HG03175 (cell line): ENCODE measurements at regions not wholly inside any gene's neighbourhood (a gene's known extent, or its start where the extent isn't known, plus 50 kb on each side); places are given as distances from the start of the nearest gene placed in this dataset.
"Not testable (repeated sequence)": the region's sequence is repeated elsewhere in the genome, so short reads cannot be mapped to it uniquely, and the experiment has no call there.

Experiments
- ATAC-seq: cut with Tn5 transposase; IDR thresholded peaks from one replicate; pipeline ENCODE4 v1.9.1; 2021; ENCODE audit warnings: mild to moderate bottlenecking, moderate library complexity; ENCODE audit not compliant: unreplicated experiment

- ATAC-seq, result no peak
These were observed 54.7 kb upstream of the SLC1A4 start for GRCh38 chr2:64934530-64934929.

- no peak for ATAC-seq
These were observed 52.4 kb upstream of the SLC1A4 start for GRCh38 chr2:64936809-64937208.

- ATAC-seq, result not testable (repeated sequence)
These were observed 51.9 kb upstream of the SLC1A4 start for GRCh38 chr2:64937314-64937686.

- ATAC-seq, result peak; percentile 67
These were observed 51.3 kb upstream of the SLC1A4 start for GRCh38 chr2:64937687-64938491.

GRCh38 chr2:64938607-64939285 lies 50.5 kb upstream of the SLC1A4 start:
- ATAC-seq, result no peak

DNA sequence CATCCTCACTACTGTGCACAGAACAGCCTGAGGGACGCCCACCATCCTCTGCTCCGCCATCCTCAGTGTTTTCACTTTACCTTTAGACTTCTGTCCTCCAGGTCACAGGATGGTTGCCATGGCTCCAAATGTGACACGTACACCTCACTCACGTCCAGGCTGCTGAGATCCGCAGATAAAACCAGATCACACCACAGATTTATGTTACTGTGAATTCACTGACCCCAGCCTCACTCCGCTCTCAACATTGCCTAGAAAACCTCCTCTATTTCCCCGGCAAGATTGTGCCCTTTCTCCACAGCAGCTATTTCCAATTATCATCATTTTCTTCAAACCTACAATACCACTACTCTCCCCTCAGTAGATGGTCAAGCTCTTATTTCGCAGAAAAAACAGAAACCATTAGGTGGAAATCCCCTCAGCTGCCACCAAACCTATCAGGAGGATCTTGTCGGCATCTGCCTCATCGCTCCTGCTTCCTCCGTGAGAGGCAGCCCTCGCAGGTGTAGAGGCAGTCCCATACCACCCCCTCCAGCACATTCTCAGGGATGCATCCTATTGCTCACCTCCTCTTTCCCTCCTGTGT lies 49.8 kb upstream of the SLC1A4 start:
- peak; percentile 53 for ATAC-seq
